DND-41 (cell line): ENCODE measurements at regions not wholly inside any gene's neighbourhood (a gene's known extent, or its start where the extent isn't known, plus 50 kb on each side); places are given as distances from the start of the nearest gene placed in this dataset.

Experiments
- ATAC-seq: fragments of 200-7000 bp; cut with Tn5 transposase; 3 replicates; pipeline ENCODE4 v1.9.1; 2021; ENCODE audit warnings: low read depth; ENCODE audit not compliant: insufficient read depth
- DNase-seq: peaks from one replicate; pipeline ENCODE4 v3.0.0-alpha.2; 2020
- H2AFZ ChIP-seq: 2 replicates; pipeline ENCODE4 v1.6.0; 2012; ENCODE audit warnings: low read depth, low read length
- H3K27ac ChIP-seq: 2 replicates; pipeline ENCODE4 v1.5.1; 2012; ENCODE audit warnings: low read length, inconsistent platforms
- H3K27me3 ChIP-seq: fragments of 200-600 bp; sonication (generic); 2 replicates; pipeline ENCODE4 v1.6.0; 2012; ENCODE audit warnings: low read length, mild to moderate bottlenecking, inconsistent platforms; ENCODE audit not compliant: insufficient read depth, poor library complexity
- H3K36me3 ChIP-seq: 2 replicates; pipeline ENCODE4 v1.5.1; 2012; ENCODE audit warnings: low read length, inconsistent platforms; ENCODE audit not compliant: insufficient read depth
- H3K4me1 ChIP-seq: 2 replicates; pipeline ENCODE4 v1.5.1; 2012; ENCODE audit warnings: mild to moderate bottlenecking, low read length; ENCODE audit not compliant: insufficient read depth
- H3K4me2 ChIP-seq: 2 replicates; pipeline ENCODE4 v1.6.0; 2012; ENCODE audit warnings: mild to moderate bottlenecking, moderate library complexity, low read length, inconsistent platforms; ENCODE audit not compliant: insufficient read depth
- H3K4me3 ChIP-seq, 2 experiments: fragments of 200-600 bp in 1 of 2; shearing (Covaris generic) in 1 of 2; 2 replicates each; pipeline ENCODE4 v1.5.1; 2012 to 2016; ENCODE audit warnings: inconsistent platforms in 2 of 2, low read length in 2 of 2, mild to moderate bottlenecking in 2 of 2, low read depth in 1 of 2, moderate library complexity in 1 of 2
- H3K79me2 ChIP-seq: 2 replicates; pipeline ENCODE4 v1.6.0; 2012; ENCODE audit warnings: low read length, inconsistent platforms; ENCODE audit not compliant: insufficient read depth
- H3K9ac ChIP-seq: 2 replicates; pipeline ENCODE4 v1.6.0; 2012; ENCODE audit warnings: low read depth, mild to moderate bottlenecking, inconsistent platforms, low read length, moderate library complexity
- H3K9me3 ChIP-seq: 2 replicates; pipeline ENCODE4 v1.5.1; 2012; ENCODE audit warnings: low read length, moderate library complexity, mild to moderate bottlenecking, inconsistent platforms; ENCODE audit not compliant: insufficient read depth, severe bottlenecking
- H4K20me1 ChIP-seq: 2 replicates; pipeline ENCODE4 v1.6.0; 2012; ENCODE audit warnings: low read length; ENCODE audit not compliant: insufficient read depth
- CTCF ChIP-seq: IDR thresholded peaks from 2 replicates; pipeline ENCODE4 v1.5.1; 2012; ENCODE audit warnings: borderline replicate concordance, low read length, moderate library complexity, mild to moderate bottlenecking; ENCODE audit not compliant: poor library complexity, severe bottlenecking; ENCODE audit errors: extremely low read depth
- EZH2 ChIP-seq: IDR thresholded peaks from 3 replicates; pipeline ENCODE4 v1.6.1; 2012; ENCODE audit warnings: borderline replicate concordance, low read depth, mild to moderate bottlenecking, moderate library complexity, low read length, inconsistent platforms; ENCODE audit not compliant: severe bottlenecking

- Histone ChIP-seq H3K9ac (no peak overlapping the region), H3K36me3 (no peaks in the 10 kb centered on the region), H3K4me3 (no peak overlapping the region), H3K79me2 (no peaks in the 10 kb centered on the region), H3K9me3 (no peaks in the 10 kb centered on the region), H4K20me1 (no peaks in the 10 kb centered on the region), H3K4me2 (no peak overlapping the region), H3K4me1 (peaks cover 1% of the 10 kb centered on the region; the same call in 1 of the 2 replicates), H3K27me3 (no peaks in the 10 kb centered on the region), H2AFZ (no peak overlapping the region), H3K27ac (no peak overlapping the region)
- ATAC-seq, result no peak
- no peak for TF ChIP-seq EZH2
- no peak for TF ChIP-seq CTCF
- no peak for DNase-seq
These were observed 425.1 kb upstream of the SYT4 start for GRCh38 chr18:43702399-43702798.

DNA sequence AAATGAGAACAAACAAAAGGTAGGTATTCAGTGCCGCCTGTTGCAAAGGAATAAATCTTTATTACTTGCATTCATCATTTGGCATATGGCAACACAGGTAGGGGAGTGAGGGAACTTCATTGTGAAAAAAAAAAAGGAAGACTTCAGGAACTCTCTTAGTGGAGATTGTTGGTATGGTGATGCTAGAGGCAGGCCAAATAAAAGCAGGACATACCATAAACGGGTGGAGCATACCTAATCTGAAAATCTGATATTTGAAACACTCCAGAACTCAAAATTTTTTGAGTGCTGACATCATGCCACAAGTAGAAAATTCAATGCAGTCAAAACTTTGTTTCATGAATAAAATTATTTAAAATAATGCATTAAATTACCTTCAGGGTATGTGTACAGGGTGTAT is 425.8 kb upstream of the SYT4 start:
- DNase-seq (no peak), ATAC-seq (no peak)
- no peaks in the 10 kb centered on the region for H4K20me1 ChIP-seq
- no peaks in the 10 kb centered on the region for H3K79me2 ChIP-seq
- H3K4me1 ChIP-seq, result no peaks in the 10 kb centered on the region
- TF ChIP-seq EZH2, result no peak
- TF ChIP-seq CTCF, result no peak
- H3K4me3 ChIP-seq, result no peak overlapping the region
- H3K27ac ChIP-seq, result no peak overlapping the region
- no peaks in the 10 kb centered on the region for H3K36me3 ChIP-seq
- H3K9ac ChIP-seq, result no peak overlapping the region
- no peak overlapping the region for H2AFZ ChIP-seq
- no peaks in the 10 kb centered on the region for H3K27me3 ChIP-seq
- no peak overlapping the region for H3K4me2 ChIP-seq
- H3K9me3 ChIP-seq, result no peaks in the 10 kb centered on the region

DNA sequence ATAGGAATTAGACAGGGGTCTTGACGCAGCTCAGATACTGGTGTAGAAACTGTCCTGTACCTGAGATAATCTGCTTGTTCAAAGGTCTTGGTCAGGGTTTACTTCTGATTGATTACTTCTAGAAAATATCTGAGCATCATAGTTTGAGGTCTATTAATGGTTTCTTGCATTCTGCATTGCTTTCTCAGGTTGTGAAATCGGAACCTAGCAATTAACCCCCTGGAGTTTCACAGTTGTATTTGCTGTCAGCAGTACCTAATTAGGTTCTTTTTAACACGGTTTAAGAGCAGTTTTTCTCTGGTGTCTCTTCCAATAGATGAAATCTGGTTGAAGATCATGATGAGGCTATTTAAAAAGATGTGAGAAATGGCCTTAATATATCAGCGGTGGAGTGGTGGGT is 428.6 kb upstream of the SYT4 start:
- Histone ChIP-seq H3K9me3 (no peaks in the 10 kb centered on the region), H3K9ac (no peak overlapping the region), H3K27me3 (no peaks in the 10 kb centered on the region), H3K27ac (no peak overlapping the region), H3K4me1 (no peaks in the 10 kb centered on the region), H4K20me1 (no peaks in the 10 kb centered on the region), H2AFZ (no peak overlapping the region), H3K79me2 (no peaks in the 10 kb centered on the region), H3K36me3 (no peaks in the 10 kb centered on the region), H3K4me3 (no peak overlapping the region), H3K4me2 (no peak overlapping the region)
- DNase-seq (no peak), ATAC-seq (no peak)
- TF ChIP-seq CTCF, result no peak
- no peak for TF ChIP-seq EZH2

GRCh38 chr18:43710135-43710534 is 432.8 kb upstream of the SYT4 start:
- Histone ChIP-seq H4K20me1 (no peaks in the 10 kb centered on the region), H3K79me2 (no peaks in the 10 kb centered on the region), H3K4me1 (no peaks in the 10 kb centered on the region), H3K9me3 (no peaks in the 10 kb centered on the region), H3K36me3 (no peaks in the 10 kb centered on the region), H3K27me3 (no peaks in the 10 kb centered on the region), H3K4me3 (no peak overlapping the region), H3K9ac (no peak overlapping the region), H3K27ac (no peak overlapping the region), H3K4me2 (no peak overlapping the region), H2AFZ (no peak overlapping the region)
- TF ChIP-seq CTCF (no peak), EZH2 (no peak)
- ATAC-seq (no peak), DNase-seq (no peak)
